HL-60/S4 treated with retinoic acid at 250 ng/mL for 4 days and 3 days (cell line): ENCODE measurements at regions not wholly inside any gene's neighbourhood (a gene's known extent, or its start where the extent isn't known, plus 50 kb on each side); places are given as distances from the start of the nearest gene placed in this dataset.
"Not testable (repeated sequence)": the region's sequence is repeated elsewhere in the genome, so short reads cannot be mapped to it uniquely, and the experiment has no call there.

Experiments
- in situ Hi-C: fragments of 300-500 bp; cut with MboI; formaldehyde crosslinking; loops from 2 replicates; pipeline ENCODE4 v1.7.0; 2022; ENCODE audit warnings: low sequenced_read_pairs

GRCh38 chr9:34907044-34907443 is 51.0 kb upstream of the PHF24 start:
- in situ Hi-C loops, result no loop called here

- in situ Hi-C loops, result loop anchor here (25.0 kb wide), 1 partner anchor 588 kb away; the partner anchor contains the start of gene RUSC2
Observed at GRCh38 chr9:34899535-34900158, 58.4 kb upstream of the PHF24 start.

GRCh38 chr9:34898846-34899245 is 59.2 kb upstream of the PHF24 start:
- in situ Hi-C loops, result loop anchor here (25.0 kb wide), 1 partner anchor 588 kb away; the partner anchor contains the start of gene RUSC2

GRCh38 chr9:34896112-34896511 is 62.0 kb upstream of the PHF24 start:
- in situ Hi-C loops, result loop anchor here (25.0 kb wide), 1 partner anchor 591 kb away; the partner anchor contains the start of gene RUSC2

- in situ Hi-C loops, result loop anchor here (25.0 kb wide), 1 partner anchor 594 kb away; the partner anchor contains the start of gene RUSC2
Observed at GRCh38 chr9:34892886-34893285, 65.2 kb upstream of the PHF24 start.

GRCh38 chr9:34891386-34891785 is 66.7 kb upstream of the PHF24 start:
- in situ Hi-C loops, result loop anchor here (25.0 kb wide), 1 partner anchor 596 kb away; the partner anchor contains the start of gene RUSC2

- in situ Hi-C loops, result loop anchor here (25.0 kb wide), 1 partner anchor 599 kb away; the partner anchor contains the start of gene RUSC2
Observed at GRCh38 chr9:34887841-34888240, 70.2 kb upstream of the PHF24 start.

- in situ Hi-C loops, result loop anchor here (25.0 kb wide), 1 partner anchor 603 kb away; the partner anchor contains the start of gene RUSC2
Observed at GRCh38 chr9:34884747-34885189, 73.3 kb upstream of the PHF24 start.

- in situ Hi-C loops, result loop anchor here (25.0 kb wide), 1 partner anchor 611 kb away; the partner anchor contains the start of gene RUSC2
Observed at GRCh38 chr9:34876096-34876495, 82.0 kb upstream of the PHF24 start.

- in situ Hi-C loops, result no loop called here
Observed at GRCh38 chr9:34869390-34869789, 88.7 kb upstream of the PHF24 start.

- in situ Hi-C loops, result no loop called here
Observed at GRCh38 chr9:34866614-34867013, 91.5 kb upstream of the PHF24 start.

- in situ Hi-C loops, result no loop called here
Observed at GRCh38 chr9:34863426-34863825, 94.7 kb upstream of the PHF24 start.

GRCh38 chr9:34862836-34863235 is 95.2 kb upstream of the PHF24 start:
- in situ Hi-C loops, result no loop called here

- in situ Hi-C loops, result no loop called here
Observed at GRCh38 chr9:34862043-34862442, 96.0 kb upstream of the PHF24 start.

GRCh38 chr9:34855016-34855415 is 103.1 kb upstream of the PHF24 start:
- in situ Hi-C loops, result not testable (repeated sequence)

GRCh38 chr9:34830068-34830467 is 120.1 kb upstream of the CCL21 start:
- in situ Hi-C loops, result no loop called here

- in situ Hi-C loops, result no loop called here
Observed at GRCh38 chr9:34826999-34827538, 117.1 kb upstream of the CCL21 start.

- in situ Hi-C loops, result no loop called here
Observed at GRCh38 chr9:34825775-34826174, 115.8 kb upstream of the CCL21 start.

- in situ Hi-C loops, result no loop called here
Observed at GRCh38 chr9:34823778-34824177, 113.8 kb upstream of the CCL21 start.

GRCh38 chr9:34810187-34810524 is 100.2 kb upstream of the CCL21 start:
- in situ Hi-C loops, result no loop called here

- in situ Hi-C loops, result no loop called here
Observed at GRCh38 chr9:34809504-34810186, 99.7 kb upstream of the CCL21 start.

- in situ Hi-C loops, result no loop called here
Observed at GRCh38 chr9:34802916-34803315, 93.0 kb upstream of the CCL21 start.
